GM18502 (cell line): ENCODE measurements at regions not wholly inside any gene's neighbourhood (a gene's known extent, or its start where the extent isn't known, plus 50 kb on each side); places are given as distances from the start of the nearest gene placed in this dataset.
"Not testable (repeated sequence)": the region's sequence is repeated elsewhere in the genome, so short reads cannot be mapped to it uniquely, and the experiment has no call there.

ENCODE experiments used
- ATAC-seq: cut with Tn5 transposase; IDR thresholded peaks from one replicate; pipeline ENCODE4 v1.9.1; 2021; ENCODE audit warnings: mild to moderate bottlenecking; ENCODE audit not compliant: unreplicated experiment, poor library complexity

- peak; percentile 89 for ATAC-seq
Measured at GRCh38 chr3:18237251-18238005, 187.7 kb downstream of the SATB1 start.

GRCh38 chr3:18236726-18237125, 188.4 kb downstream of the SATB1 start:
- no peak for ATAC-seq

GRCh38 chr3:18234717-18235335, 190.3 kb downstream of the SATB1 start:
- ATAC-seq, result no peak

- no peak for ATAC-seq
Measured at GRCh38 chr3:18233987-18234716, 191.0 kb downstream of the SATB1 start.

GRCh38 chr3:18232317-18232716, 192.8 kb downstream of the SATB1 start:
- no peak for ATAC-seq

- no peak for ATAC-seq
Measured at GRCh38 chr3:18228060-18228459, 197.1 kb downstream of the SATB1 start.

GRCh38 chr3:18225709-18226108, 199.4 kb downstream of the SATB1 start:
- no peak for ATAC-seq

- ATAC-seq, result no peak
Measured at GRCh38 chr3:18224426-18224825, 200.7 kb downstream of the SATB1 start.

GRCh38 chr3:18223974-18224373, 201.2 kb downstream of the SATB1 start:
- ATAC-seq, result peak; percentile 40

- ATAC-seq, result peak; percentile 99
Measured at GRCh38 chr3:18223571-18223970, 201.6 kb downstream of the SATB1 start.

- ATAC-seq, result no peak
Measured at GRCh38 chr3:18222686-18223085, 202.5 kb downstream of the SATB1 start.

GRCh38 chr3:18217507-18218174, 207.5 kb downstream of the SATB1 start:
- no peak for ATAC-seq

GRCh38 chr3:18216996-18217395, 208.1 kb downstream of the SATB1 start:
- ATAC-seq, result no peak

- ATAC-seq, result no peak
Measured at GRCh38 chr3:18215639-18216038, 209.5 kb downstream of the SATB1 start.

GRCh38 chr3:18211116-18211515, 214.0 kb downstream of the SATB1 start:
- no peak for ATAC-seq

- no peak for ATAC-seq
Measured at GRCh38 chr3:18208856-18209255, 216.3 kb downstream of the SATB1 start.

- ATAC-seq, result no peak
Measured at GRCh38 chr3:18208091-18208490, 217.0 kb downstream of the SATB1 start.

GRCh38 chr3:18207226-18207625, 217.9 kb downstream of the SATB1 start:
- no peak for ATAC-seq

- not testable (repeated sequence) for ATAC-seq
Measured at GRCh38 chr3:18205701-18206100, 219.4 kb downstream of the SATB1 start.

GRCh38 chr3:18201315-18201714, 223.8 kb downstream of the SATB1 start:
- ATAC-seq, result no peak

GRCh38 chr3:18199757-18200156, 225.4 kb downstream of the SATB1 start:
- no peak for ATAC-seq
